Activated B cell treated with CpG ODN at 0.5 μM for 24 hours (primary cell): ENCODE measurements at regions not wholly inside any gene's neighbourhood (a gene's known extent, or its start where the extent isn't known, plus 50 kb on each side); places are given as distances from the start of the nearest gene placed in this dataset.

Experiments
- ATAC-seq: fragments of 200-7000 bp; cut with Tn5 transposase; one replicate; pipeline ENCODE4 v1.10.0; 2021; ENCODE audit warnings: low read depth, mild to moderate bottlenecking, moderate library complexity
- CTCF ChIA-PET: fragments of 350-600 bp; sonication (Branson Sonifier 250); formaldehyde crosslinking; loops from one replicate; lab custom pipeline; 2021; ENCODE audit warnings: antibody characterized with exemption; lab: Charles Lee
- POLR2A ChIA-PET: fragments of 350-600 bp; sonication (Branson Sonifier 250); formaldehyde crosslinking; loops from one replicate; lab custom pipeline; 2021; ENCODE audit warnings: antibody characterized with exemption; lab: Charles Lee
- DNase-seq: peaks from one replicate; pipeline ENCODE4 v3.0.0; 2022
- H3K27ac Mint-ChIP-seq: one replicate; pipeline ENCODE4 v1.8.0; 2020; ENCODE audit warnings: mixed read lengths
- H3K27me3 Mint-ChIP-seq: one replicate; pipeline ENCODE4 v1.8.0; 2021; ENCODE audit warnings: mixed read lengths
- H3K36me3 Mint-ChIP-seq: one replicate; pipeline ENCODE4 v1.8.0; 2021; ENCODE audit warnings: low read depth, mixed read lengths
- H3K4me1 Mint-ChIP-seq: one replicate; pipeline ENCODE4 v1.8.0; 2021; ENCODE audit warnings: mixed read lengths
- H3K4me3 Mint-ChIP-seq: one replicate; pipeline ENCODE4 v1.8.0; 2020; ENCODE audit warnings: mild to moderate bottlenecking, mixed read lengths
- H3K9me3 Mint-ChIP-seq: one replicate; pipeline ENCODE4 v1.8.0; 2020; ENCODE audit warnings: mixed read lengths
- intact Hi-C: fragments of 100-400 bp; cut with micrococcal nuclease; formaldehyde crosslinking; loops from one replicate; pipeline ENCODE4 v1.15.1; 2024
- TF ChIP-seq, protein P1 (sequence below): fragments of 200-600 bp; IDR thresholded peaks from one replicate; pipeline ENCODE4 v1.8.0; 2022; ENCODE audit warnings: antibody characterized with exemption, mild to moderate bottlenecking

DNA sequence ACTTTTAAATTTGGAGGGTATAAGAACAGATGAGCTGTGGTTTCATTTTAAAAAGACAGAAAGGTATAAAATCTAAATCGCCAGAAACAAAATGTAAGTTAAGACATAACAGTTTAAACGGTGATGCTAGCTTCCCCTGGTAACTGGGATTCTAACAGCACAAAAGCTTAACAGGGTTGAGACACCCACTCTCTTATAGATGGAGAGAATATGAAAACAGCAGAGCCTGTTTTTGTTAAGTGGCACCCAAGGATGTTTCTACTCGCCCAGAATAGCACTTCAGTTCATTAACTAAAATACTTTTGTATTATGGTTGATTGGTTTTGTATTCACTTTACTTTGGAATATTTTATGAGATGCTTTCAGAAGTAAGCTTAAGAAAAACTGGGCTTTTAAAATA lies 151.9 kb upstream of the RND3 start:
- intact Hi-C loops, result no loop called here
- TF ChIP-seq, protein P1, sequence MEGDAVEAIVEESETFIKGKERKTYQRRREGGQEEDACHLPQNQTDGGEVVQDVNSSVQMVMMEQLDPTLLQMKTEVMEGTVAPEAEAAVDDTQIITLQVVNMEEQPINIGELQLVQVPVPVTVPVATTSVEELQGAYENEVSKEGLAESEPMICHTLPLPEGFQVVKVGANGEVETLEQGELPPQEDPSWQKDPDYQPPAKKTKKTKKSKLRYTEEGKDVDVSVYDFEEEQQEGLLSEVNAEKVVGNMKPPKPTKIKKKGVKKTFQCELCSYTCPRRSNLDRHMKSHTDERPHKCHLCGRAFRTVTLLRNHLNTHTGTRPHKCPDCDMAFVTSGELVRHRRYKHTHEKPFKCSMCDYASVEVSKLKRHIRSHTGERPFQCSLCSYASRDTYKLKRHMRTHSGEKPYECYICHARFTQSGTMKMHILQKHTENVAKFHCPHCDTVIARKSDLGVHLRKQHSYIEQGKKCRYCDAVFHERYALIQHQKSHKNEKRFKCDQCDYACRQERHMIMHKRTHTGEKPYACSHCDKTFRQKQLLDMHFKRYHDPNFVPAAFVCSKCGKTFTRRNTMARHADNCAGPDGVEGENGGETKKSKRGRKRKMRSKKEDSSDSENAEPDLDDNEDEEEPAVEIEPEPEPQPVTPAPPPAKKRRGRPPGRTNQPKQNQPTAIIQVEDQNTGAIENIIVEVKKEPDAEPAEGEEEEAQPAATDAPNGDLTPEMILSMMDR, result no peak
- no peaks in the 10 kb centered on the region for H3K27me3 Mint-ChIP-seq
- H3K4me3 Mint-ChIP-seq, result no peak overlapping the region
- no peaks in the 10 kb centered on the region for H3K36me3 Mint-ChIP-seq
- no peak overlapping the region for H3K27ac Mint-ChIP-seq
- H3K4me1 Mint-ChIP-seq, result no peaks in the 10 kb centered on the region
- H3K9me3 Mint-ChIP-seq, result no peaks in the 10 kb centered on the region
- no peak for ATAC-seq
- ChIA-PET CTCF (no interaction called here), POLR2A (no interaction called here)
- no peak for DNase-seq

DNA sequence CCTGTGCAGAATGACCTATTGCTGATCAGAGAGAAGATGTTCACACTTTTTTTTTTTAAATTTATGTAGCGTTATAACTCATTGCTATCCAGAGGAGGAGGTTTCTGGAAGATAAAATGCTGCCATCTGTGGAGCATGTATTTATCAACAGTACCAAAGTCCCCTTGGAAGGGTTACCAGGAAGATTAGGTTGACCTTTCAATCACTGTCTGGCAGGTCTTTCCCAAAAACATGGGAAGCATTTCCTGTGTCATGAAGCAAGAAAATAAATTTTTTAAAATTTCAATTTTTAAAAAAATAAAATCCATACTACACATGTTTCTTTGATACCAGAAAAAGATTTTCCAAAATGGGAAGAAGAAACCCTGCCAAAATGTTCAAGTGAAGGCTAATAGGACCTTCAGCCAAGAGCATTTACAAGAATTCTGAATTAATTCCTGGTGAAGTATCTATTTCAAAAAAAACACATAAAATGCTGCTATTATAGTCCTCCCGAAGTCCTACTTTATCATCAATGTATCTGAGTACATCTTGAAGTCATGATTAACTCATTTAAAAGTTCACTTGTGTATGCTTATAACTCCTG lies 143.9 kb upstream of the RND3 start:
- no peaks in the 10 kb centered on the region for H3K4me1 Mint-ChIP-seq
- DNase-seq (no peak), ATAC-seq (no peak)
- no peaks in the 10 kb centered on the region for H3K9me3 Mint-ChIP-seq
- ChIA-PET POLR2A (no interaction called here), CTCF (no interaction called here)
- TF ChIP-seq, protein P1, result no peak
- intact Hi-C loops, result no loop called here
- H3K4me3 Mint-ChIP-seq, result no peak overlapping the region
- H3K27me3 Mint-ChIP-seq, result no peaks in the 10 kb centered on the region
- H3K36me3 Mint-ChIP-seq, result no peaks in the 10 kb centered on the region
- no peak overlapping the region for H3K27ac Mint-ChIP-seq

DNA sequence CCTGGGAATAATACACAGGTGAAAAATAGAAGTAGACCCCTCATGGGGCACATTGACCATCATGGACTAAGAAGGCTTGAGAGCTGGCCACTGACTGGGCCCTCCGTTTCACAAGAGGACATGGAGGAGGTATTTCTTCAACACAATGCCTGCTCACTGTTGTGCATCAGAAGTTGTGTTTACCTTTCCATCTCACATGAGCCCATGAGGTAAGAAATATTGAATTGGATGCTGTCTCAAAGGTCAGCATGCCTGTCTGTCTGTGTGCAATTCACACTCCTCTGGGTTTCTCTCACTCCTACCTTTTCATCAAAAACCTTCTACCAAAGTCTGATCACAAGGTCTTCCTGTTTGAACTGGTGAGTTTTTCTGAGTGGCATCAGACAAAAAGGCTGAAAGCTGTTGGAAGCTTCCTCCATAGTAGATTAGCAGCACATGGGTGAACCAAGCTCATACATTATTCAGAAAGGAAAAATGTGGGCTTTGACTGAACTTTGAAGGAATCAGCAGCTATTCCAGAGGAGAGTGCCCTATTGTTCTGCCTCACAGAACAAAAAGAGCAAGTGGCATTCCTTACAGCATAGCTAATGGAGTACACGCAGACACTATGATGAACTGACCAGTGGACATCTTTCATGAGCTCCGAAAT lies 143.2 kb upstream of the RND3 start:
- no peak overlapping the region for H3K27ac Mint-ChIP-seq
- intact Hi-C loops, result no loop called here
- no peaks in the 10 kb centered on the region for H3K4me1 Mint-ChIP-seq
- ChIA-PET POLR2A (no interaction called here), CTCF (no interaction called here)
- ATAC-seq, result no peak
- TF ChIP-seq, protein P1, result no peak
- DNase-seq, result no peak
- no peaks in the 10 kb centered on the region for H3K9me3 Mint-ChIP-seq
- no peak overlapping the region for H3K4me3 Mint-ChIP-seq
- H3K27me3 Mint-ChIP-seq, result no peaks in the 10 kb centered on the region
- no peaks in the 10 kb centered on the region for H3K36me3 Mint-ChIP-seq

DNA sequence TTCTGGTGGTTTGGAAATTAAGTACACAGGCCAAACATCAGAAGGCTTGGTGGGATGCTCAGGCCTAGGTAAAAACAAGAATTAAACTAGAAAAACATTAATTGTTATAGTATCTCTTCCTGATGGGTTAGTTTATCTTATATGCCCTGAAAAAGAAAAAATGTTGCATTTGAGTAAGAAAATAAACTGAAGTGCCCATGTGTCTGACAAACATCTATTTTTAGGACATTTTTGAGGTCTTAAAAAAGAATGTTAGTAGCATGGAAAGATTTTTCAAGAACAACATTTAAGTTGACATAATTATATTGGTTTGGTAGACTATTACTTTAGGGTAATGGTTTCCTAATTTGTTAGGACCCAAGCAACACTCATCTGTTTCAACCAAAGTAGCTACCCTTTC lies 140.1 kb upstream of the RND3 start:
- ATAC-seq (no peak), DNase-seq (no peak)
- H3K9me3 Mint-ChIP-seq, result no peaks in the 10 kb centered on the region
- intact Hi-C loops, result no loop called here
- ChIA-PET CTCF (no interaction called here), POLR2A (no interaction called here)
- TF ChIP-seq, protein P1, result no peak
- no peak overlapping the region for H3K27ac Mint-ChIP-seq
- H3K36me3 Mint-ChIP-seq, result no peaks in the 10 kb centered on the region
- H3K27me3 Mint-ChIP-seq, result no peaks in the 10 kb centered on the region
- H3K4me3 Mint-ChIP-seq, result no peak overlapping the region
- H3K4me1 Mint-ChIP-seq, result no peaks in the 10 kb centered on the region

DNA sequence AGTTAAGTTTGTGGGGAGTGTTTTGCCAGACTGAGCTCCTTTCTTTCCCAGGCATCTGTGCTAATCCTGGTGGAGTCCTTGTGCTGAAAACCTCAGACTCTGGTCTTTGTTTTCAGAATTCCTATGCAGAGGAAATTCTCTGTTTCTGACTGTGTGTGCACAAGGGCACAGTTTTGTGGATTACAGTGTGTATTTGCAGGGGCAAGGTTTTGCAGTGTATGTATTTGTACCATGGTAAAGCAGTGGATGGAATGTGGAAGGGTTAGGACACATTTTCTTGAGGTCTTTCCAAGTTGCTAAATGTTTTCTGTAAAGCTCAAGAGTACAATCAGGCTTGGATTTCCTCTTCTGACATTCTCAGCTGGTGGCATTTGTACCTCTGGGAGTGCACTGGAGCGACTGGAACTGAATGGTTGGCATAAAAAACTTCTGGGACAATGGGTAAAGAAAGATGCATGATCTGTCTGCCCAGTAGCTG lies 139.5 kb upstream of the RND3 start:
- ChIA-PET CTCF (no interaction called here), POLR2A (no interaction called here)
- Mint-ChIP-seq H3K4me3 (no peak overlapping the region), H3K36me3 (no peaks in the 10 kb centered on the region), H3K4me1 (no peaks in the 10 kb centered on the region), H3K27ac (no peak overlapping the region), H3K9me3 (no peaks in the 10 kb centered on the region), H3K27me3 (no peaks in the 10 kb centered on the region)
- intact Hi-C loops, result no loop called here
- ATAC-seq (no peak), DNase-seq (no peak)
- TF ChIP-seq, protein P1, result no peak
